Keratinocyte (primary cell): ENCODE measurements at regions not wholly inside any gene's neighbourhood (a gene's known extent, or its start where the extent isn't known, plus 50 kb on each side); places are given as distances from the start of the nearest gene placed in this dataset.

Source experiments
- DNase-seq: peaks from one replicate; pipeline ENCODE4 v3.0.0-alpha.2; 2011; ENCODE audit warnings: low read depth, missing footprints, low spot score
- FAIRE-seq: peaks from 2 replicates; lab custom pipeline; 2011; peaks lifted over from hg19 to GRCh38; lab: Jason Lieb, UNC
- H2AFZ ChIP-seq: 2 replicates; pipeline ENCODE4 v1.6.0; 2012; ENCODE audit warnings: low read length, control low read depth, inconsistent platforms; ENCODE audit not compliant: control insufficient read depth
- H3K27ac ChIP-seq: 2 replicates; pipeline ENCODE4 v1.5.1; 2011; ENCODE audit warnings: low read length; ENCODE audit not compliant: control insufficient read depth, insufficient read depth
- H3K27me3 ChIP-seq: 3 replicates; pipeline ENCODE4 v1.6.0; 2011; ENCODE audit warnings: low read length; ENCODE audit not compliant: control insufficient read depth, insufficient read depth; ENCODE audit errors: extremely low read depth
- H3K36me3 ChIP-seq, 2 experiments: 2 replicates in 1 of 2; 3 replicates in 1 of 2; pipeline ENCODE4 v1.5.1; 2011; ENCODE audit warnings: low read length in 2 of 2, mild to moderate bottlenecking in 1 of 2; ENCODE audit not compliant: control insufficient read depth in 2 of 2, insufficient read depth in 2 of 2; ENCODE audit errors: extremely low read depth in 1 of 2
- H3K4me1 ChIP-seq: 3 replicates; pipeline ENCODE4 v1.5.1; 2011; ENCODE audit warnings: low read length; ENCODE audit not compliant: control insufficient read depth, insufficient read depth; ENCODE audit errors: extremely low read depth
- H3K4me2 ChIP-seq: 3 replicates; pipeline ENCODE4 v1.6.0; 2011; ENCODE audit warnings: low read depth, low read length; ENCODE audit not compliant: control insufficient read depth, insufficient read depth; ENCODE audit errors: extremely low read depth
- H3K4me3 ChIP-seq, 3 experiments: fragments of 200-600 bp in 1 of 3; sonication (generic) in 1 of 3; 2 replicates in 2 of 3; 3 replicates in 1 of 3; pipeline ENCODE4 v1.5.1; 2011 to 2016; ENCODE audit warnings: low read length in 3 of 3, mild to moderate bottlenecking in 3 of 3, control low read depth in 2 of 3, inconsistent platforms in 1 of 3, low read depth in 1 of 3, mixed read lengths in 1 of 3, mixed run types in 1 of 3, moderate library complexity in 1 of 3; ENCODE audit not compliant: control insufficient read depth in 2 of 3, insufficient read depth in 2 of 3; ENCODE audit errors: extremely low read depth in 1 of 3
- H3K79me2 ChIP-seq: 2 replicates; pipeline ENCODE4 v1.6.0; 2012; ENCODE audit warnings: low read length; ENCODE audit not compliant: control insufficient read depth, insufficient read depth
- H3K9ac ChIP-seq: 3 replicates; pipeline ENCODE4 v1.6.0; 2011; ENCODE audit warnings: low read length; ENCODE audit not compliant: control insufficient read depth, insufficient read depth; ENCODE audit errors: extremely low read depth
- H3K9me1 ChIP-seq: 3 replicates; pipeline ENCODE4 v1.6.0; 2011; ENCODE audit warnings: low read length; ENCODE audit not compliant: control insufficient read depth, insufficient read depth; ENCODE audit errors: extremely low read depth
- H3K9me3 ChIP-seq: 2 replicates; pipeline ENCODE4 v1.5.1; 2012; ENCODE audit warnings: low read depth, low read length; ENCODE audit not compliant: control insufficient read depth
- H4K20me1 ChIP-seq: 3 replicates; pipeline ENCODE4 v1.6.0; 2011; ENCODE audit warnings: low read length; ENCODE audit not compliant: control insufficient read depth, insufficient read depth; ENCODE audit errors: extremely low read depth
- EZH2 ChIP-seq: IDR thresholded peaks from one replicate; pipeline ENCODE4 v1.6.1; 2012; ENCODE audit warnings: inconsistent platforms, mild to moderate bottlenecking, low read length, moderate library complexity
- dilution Hi-C: fragments of 300-500 bp; cut with MboI; formaldehyde crosslinking; loops from one replicate; pipeline ENCODE4 v1.7.0; 2020; ENCODE audit warnings: low sequenced_read_pairs; ENCODE audit not compliant: extremely low pct_ligation_motif_present
- TF ChIP-seq, protein P1 (sequence below), 3 experiments: IDR thresholded peaks in 1 of 3; conservative IDR thresholded peaks in 1 of 3; optimal IDR thresholded peaks in 1 of 3; 2 replicates in 2 of 3; 3 replicates in 1 of 3; pipeline versions ENCODE3 to v1.5.1; 2011; ENCODE audit warnings: low read length in 3 of 3, mild to moderate bottlenecking in 3 of 3, moderate library complexity in 2 of 3, control low read depth in 1 of 3, inconsistent platforms in 1 of 3; ENCODE audit not compliant: insufficient read depth in 2 of 3; ENCODE audit errors: extremely low read depth in 1 of 3

DNA sequence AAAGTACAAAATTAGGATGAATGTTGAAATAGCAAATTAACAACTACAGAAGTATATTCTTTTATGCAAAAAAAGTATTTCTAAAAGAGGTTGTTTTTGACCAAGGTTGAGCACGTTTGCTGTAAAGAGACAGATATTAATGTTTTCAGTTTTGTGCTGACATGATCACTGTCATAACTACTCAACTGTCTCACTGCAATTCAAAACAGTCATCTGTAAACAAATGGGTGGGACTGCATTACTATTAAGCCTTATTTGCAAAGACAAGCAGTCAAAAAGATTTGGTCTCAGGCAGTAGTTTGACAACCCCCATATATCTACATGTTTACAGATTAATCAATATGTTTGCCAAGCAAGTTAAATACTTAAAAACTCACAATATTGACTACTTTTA lies 109.1 kb upstream of the ZNF385D start:
- TF ChIP-seq, protein P1, sequence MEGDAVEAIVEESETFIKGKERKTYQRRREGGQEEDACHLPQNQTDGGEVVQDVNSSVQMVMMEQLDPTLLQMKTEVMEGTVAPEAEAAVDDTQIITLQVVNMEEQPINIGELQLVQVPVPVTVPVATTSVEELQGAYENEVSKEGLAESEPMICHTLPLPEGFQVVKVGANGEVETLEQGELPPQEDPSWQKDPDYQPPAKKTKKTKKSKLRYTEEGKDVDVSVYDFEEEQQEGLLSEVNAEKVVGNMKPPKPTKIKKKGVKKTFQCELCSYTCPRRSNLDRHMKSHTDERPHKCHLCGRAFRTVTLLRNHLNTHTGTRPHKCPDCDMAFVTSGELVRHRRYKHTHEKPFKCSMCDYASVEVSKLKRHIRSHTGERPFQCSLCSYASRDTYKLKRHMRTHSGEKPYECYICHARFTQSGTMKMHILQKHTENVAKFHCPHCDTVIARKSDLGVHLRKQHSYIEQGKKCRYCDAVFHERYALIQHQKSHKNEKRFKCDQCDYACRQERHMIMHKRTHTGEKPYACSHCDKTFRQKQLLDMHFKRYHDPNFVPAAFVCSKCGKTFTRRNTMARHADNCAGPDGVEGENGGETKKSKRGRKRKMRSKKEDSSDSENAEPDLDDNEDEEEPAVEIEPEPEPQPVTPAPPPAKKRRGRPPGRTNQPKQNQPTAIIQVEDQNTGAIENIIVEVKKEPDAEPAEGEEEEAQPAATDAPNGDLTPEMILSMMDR (optimal IDR thresholded peaks at IDR 0.05 in 1 of 3, IDR thresholded peaks at IDR 0.05 in 1 of 3, conservative IDR thresholded peaks at IDR 0.05 in 1 of 3; ENCODE audit: extremely low read depth in 1 of 3, insufficient read depth in 2 of 3, low read length in 3 of 3) = no peak
- TF ChIP-seq EZH2 = no peak
- no peaks in the 10 kb centered on the region for H3K36me3 ChIP-seq
- dilution Hi-C loops = no loop called here
- no peak overlapping the region for H3K4me3 ChIP-seq
- no peaks in the 10 kb centered on the region for H3K27me3 ChIP-seq
- no peak overlapping the region for H2AFZ ChIP-seq
- no peaks in the 10 kb centered on the region for H3K9me1 ChIP-seq
- FAIRE-seq (no peak), DNase-seq (no peak)
- H3K4me2 ChIP-seq = no peak overlapping the region
- no peaks in the 10 kb centered on the region for H3K79me2 ChIP-seq
- no peak overlapping the region for H3K27ac ChIP-seq
- H3K9me3 ChIP-seq = no peaks in the 10 kb centered on the region
- no peaks in the 10 kb centered on the region for H4K20me1 ChIP-seq
- no peak overlapping the region for H3K9ac ChIP-seq
- no peaks in the 10 kb centered on the region for H3K4me1 ChIP-seq

DNA sequence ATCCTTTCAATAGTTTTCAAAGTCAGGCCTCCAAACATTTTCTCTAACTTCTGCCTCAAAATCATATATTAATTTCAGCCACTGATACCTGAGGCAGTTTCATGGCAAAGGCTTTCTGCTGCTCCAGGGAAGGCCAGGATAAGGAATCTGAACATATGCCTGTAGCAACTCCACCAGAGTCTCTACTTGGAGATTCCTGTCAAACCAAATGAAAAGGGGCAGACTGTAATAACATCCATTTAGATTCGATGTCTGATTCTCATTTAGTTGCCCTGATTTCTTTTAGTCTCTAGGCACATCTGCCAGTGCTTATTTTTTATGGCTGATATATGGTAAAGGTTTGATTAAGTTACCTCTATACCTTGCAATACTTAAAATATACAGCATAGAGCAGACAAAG lies 109.6 kb upstream of the ZNF385D start:
- H3K9me1 ChIP-seq = no peaks in the 10 kb centered on the region
- no peaks in the 10 kb centered on the region for H3K4me1 ChIP-seq
- dilution Hi-C loops = no loop called here
- H4K20me1 ChIP-seq = no peaks in the 10 kb centered on the region
- no peak overlapping the region for H2AFZ ChIP-seq
- H3K36me3 ChIP-seq = no peaks in the 10 kb centered on the region
- no peaks in the 10 kb centered on the region for H3K27me3 ChIP-seq
- H3K9ac ChIP-seq = no peak overlapping the region
- no peaks in the 10 kb centered on the region for H3K79me2 ChIP-seq
- H3K27ac ChIP-seq = no peak overlapping the region
- FAIRE-seq (no peak), DNase-seq (no peak)
- no peak overlapping the region for H3K4me2 ChIP-seq
- TF ChIP-seq, protein P1 (optimal IDR thresholded peaks at IDR 0.05 in 1 of 3, IDR thresholded peaks at IDR 0.05 in 1 of 3, conservative IDR thresholded peaks at IDR 0.05 in 1 of 3; ENCODE audit: extremely low read depth in 1 of 3, insufficient read depth in 2 of 3, low read length in 3 of 3) = no peak
- no peak for TF ChIP-seq EZH2
- no peaks in the 10 kb centered on the region for H3K9me3 ChIP-seq
- no peak overlapping the region for H3K4me3 ChIP-seq
